C4-2B (cell line): ENCODE measurements at regions not wholly inside any gene's neighbourhood (a gene's known extent, or its start where the extent isn't known, plus 50 kb on each side); places are given as distances from the start of the nearest gene placed in this dataset.

ENCODE experiments used
- CTCF ChIP-seq: fragments of 450-650 bp; conservative IDR thresholded peaks from 2 replicates; pipeline ENCODE4 v1.5.1; 2017; ENCODE audit warnings: mild to moderate bottlenecking
- ZFX ChIP-seq: fragments of 450-650 bp; IDR thresholded peaks from 2 replicates; pipeline ENCODE4 v1.6.1; 2017

- TF ChIP-seq CTCF = no peak
- no peak for TF ChIP-seq ZFX
These were observed 366.4 kb upstream of the CASK start for GRCh38 chrX:42289492-42290385.
